ENCODE measurements at regions not wholly inside any gene's neighbourhood (a gene's known extent, or its start where the extent isn't known, plus 50 kb on each side); places are given as distances from the start of the nearest gene placed in this dataset.

GRCh38 chr12:87280356-87280755, 748.8 kb downstream of the C12orf50 start:
- DNase-seq: no peak
- no peaks in the 10 kb centered on the region for H3K4me1 Mint-ChIP-seq
- no peaks in the 10 kb centered on the region for H3K36me3 Mint-ChIP-seq (ENCODE audit: low read depth)
- ChIA-PET CTCF (no interaction called here), POLR2A (no interaction called here)
- no peaks in the 10 kb centered on the region for H3K27me3 Mint-ChIP-seq
- no peak overlapping the region for H3K27ac Mint-ChIP-seq
- H3K9me3 Mint-ChIP-seq: no peaks in the 10 kb centered on the region
- no peak overlapping the region for H3K4me3 Mint-ChIP-seq

- no peaks in the 10 kb centered on the region for H3K27me3 Mint-ChIP-seq
- POLR2A ChIA-PET: no interaction called here
- no peaks in the 10 kb centered on the region for H3K4me1 Mint-ChIP-seq
- DNase-seq: no peak
- H3K9me3 Mint-ChIP-seq: no peaks in the 10 kb centered on the region
- CTCF ChIA-PET: no interaction called here
- H3K4me3 Mint-ChIP-seq: no peak overlapping the region
- H3K27ac Mint-ChIP-seq: no peak overlapping the region
- H3K36me3 Mint-ChIP-seq (ENCODE audit: low read depth): no peaks in the 10 kb centered on the region
Observed at GRCh38 chr12:87274594-87275245, 754.5 kb downstream of the C12orf50 start.

DNA sequence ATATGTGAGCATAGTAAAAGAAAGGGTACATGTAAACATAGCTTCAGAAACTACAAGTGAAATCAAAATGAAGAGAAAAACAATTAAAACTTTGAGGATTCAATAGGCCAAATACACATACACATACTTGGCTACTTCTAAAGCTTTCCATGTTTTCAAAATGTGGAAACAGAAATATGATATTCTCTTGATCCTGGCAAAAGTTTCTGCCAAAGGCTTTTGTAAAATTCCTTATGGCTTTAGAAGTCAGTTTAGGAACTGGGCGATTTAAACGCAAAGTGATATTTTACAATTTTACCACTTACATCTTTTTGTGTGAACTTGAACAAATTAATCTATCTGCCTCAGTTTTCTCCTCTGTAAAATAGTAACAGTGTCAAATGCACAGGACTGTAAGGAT, 756.4 kb downstream of the C12orf50 start:
- Mint-ChIP-seq H3K36me3 (ENCODE audit: low read depth) (no peaks in the 10 kb centered on the region), H3K27ac (no peak overlapping the region), H3K27me3 (no peaks in the 10 kb centered on the region), H3K4me1 (no peaks in the 10 kb centered on the region), H3K9me3 (no peaks in the 10 kb centered on the region), H3K4me3 (no peak overlapping the region)
- ChIA-PET POLR2A (no interaction called here), CTCF (no interaction called here)
- no peak for DNase-seq

- H3K4me3 Mint-ChIP-seq: no peak overlapping the region
- no peaks in the 10 kb centered on the region for H3K36me3 Mint-ChIP-seq (ENCODE audit: low read depth)
- H3K27me3 Mint-ChIP-seq: no peaks in the 10 kb centered on the region
- H3K4me1 Mint-ChIP-seq: no peaks in the 10 kb centered on the region
- CTCF ChIA-PET: no interaction called here
- H3K27ac Mint-ChIP-seq: no peak overlapping the region
- H3K9me3 Mint-ChIP-seq: peaks cover 2% of the 10 kb centered on the region
- no peak for DNase-seq
- POLR2A ChIA-PET: no interaction called here
Observed at GRCh38 chr12:87270919-87271318, 758.3 kb downstream of the C12orf50 start.

GRCh38 chr12:87266305-87266704, 762.9 kb downstream of the C12orf50 start:
- ChIA-PET CTCF (no interaction called here), POLR2A (no interaction called here)
- Mint-ChIP-seq H3K4me1 (no peaks in the 10 kb centered on the region), H3K36me3 (ENCODE audit: low read depth) (no peaks in the 10 kb centered on the region), H3K9me3 (peaks cover 2% of the 10 kb centered on the region), H3K27ac (no peak overlapping the region), H3K27me3 (no peaks in the 10 kb centered on the region), H3K4me3 (no peak overlapping the region)
- no peak for DNase-seq

DNA sequence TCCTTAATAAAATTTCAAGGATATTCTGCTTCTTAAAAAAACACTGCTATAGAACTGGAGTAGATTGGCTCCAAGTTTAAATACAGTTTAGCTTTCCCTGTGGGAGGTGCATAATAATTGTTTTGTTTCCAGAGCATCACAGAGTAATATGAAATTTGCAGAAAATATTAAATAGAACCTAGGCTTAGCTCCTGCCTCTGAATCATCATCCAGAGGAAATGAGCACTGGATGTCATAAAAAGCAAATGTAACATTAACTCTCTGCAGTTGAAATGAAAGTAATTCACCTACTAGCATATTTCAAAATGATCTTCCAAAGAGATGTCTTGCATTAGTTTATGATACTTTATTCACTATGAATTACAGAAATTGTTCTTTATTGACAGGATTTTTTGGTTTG, 769.8 kb downstream of the C12orf50 start:
- Mint-ChIP-seq H3K27me3 (no peaks in the 10 kb centered on the region), H3K27ac (no peak overlapping the region), H3K9me3 (peaks cover 2% of the 10 kb centered on the region), H3K4me1 (no peaks in the 10 kb centered on the region), H3K36me3 (ENCODE audit: low read depth) (no peaks in the 10 kb centered on the region), H3K4me3 (no peak overlapping the region)
- CTCF ChIA-PET: no interaction called here
- POLR2A ChIA-PET: no interaction called here
- no peak for DNase-seq

DNA sequence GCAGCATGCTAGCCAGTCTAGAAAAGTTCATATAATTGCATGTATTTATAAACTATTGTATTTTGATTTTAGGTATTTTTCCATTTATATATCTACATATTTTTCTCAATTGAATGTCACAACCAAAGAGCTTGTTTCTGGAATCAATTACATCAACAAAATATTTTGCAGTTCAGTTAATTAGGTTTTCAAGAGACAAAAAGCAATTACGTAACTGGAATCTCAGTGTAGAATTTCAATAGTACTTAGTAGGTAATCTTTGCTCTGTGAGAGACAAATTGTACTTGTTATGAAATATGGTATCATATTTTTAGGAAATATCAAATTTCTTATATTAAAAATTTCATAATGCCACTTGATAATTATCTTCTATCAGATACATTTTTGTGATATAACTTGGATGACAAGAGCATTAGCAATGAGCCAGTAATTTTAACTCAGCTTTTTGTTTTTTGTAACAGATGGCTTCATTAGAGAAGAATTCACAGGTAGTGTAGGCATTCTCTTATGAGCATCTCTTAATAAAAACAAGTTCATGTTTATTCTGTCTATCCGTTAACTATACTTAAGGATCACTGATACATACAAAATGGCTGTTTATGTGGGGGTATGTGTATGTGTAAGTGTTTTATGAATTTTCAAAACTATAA, 774.7 kb downstream of the C12orf50 start:
- Mint-ChIP-seq H3K4me1 (no peaks in the 10 kb centered on the region), H3K4me3 (no peak overlapping the region), H3K27ac (no peak overlapping the region), H3K27me3 (no peaks in the 10 kb centered on the region), H3K36me3 (ENCODE audit: low read depth) (no peaks in the 10 kb centered on the region), H3K9me3 (peaks cover 7% of the 10 kb centered on the region)
- ChIA-PET POLR2A (no interaction called here), CTCF (no interaction called here)
- no peak for DNase-seq

- ChIA-PET CTCF (no interaction called here), POLR2A (no interaction called here)
- H3K9me3 Mint-ChIP-seq: peaks cover 7% of the 10 kb centered on the region
- no peak overlapping the region for H3K27ac Mint-ChIP-seq
- H3K4me3 Mint-ChIP-seq: no peak overlapping the region
- H3K4me1 Mint-ChIP-seq: no peaks in the 10 kb centered on the region
- H3K27me3 Mint-ChIP-seq: no peaks in the 10 kb centered on the region
- no peaks in the 10 kb centered on the region for H3K36me3 Mint-ChIP-seq (ENCODE audit: low read depth)
- no peak for DNase-seq
Observed at GRCh38 chr12:87253157-87253556, 776.0 kb downstream of the C12orf50 start.

- H3K9me3 Mint-ChIP-seq: no peaks in the 10 kb centered on the region
- POLR2A ChIA-PET: no interaction called here
- CTCF ChIA-PET: no interaction called here
- H3K36me3 Mint-ChIP-seq (ENCODE audit: low read depth): no peaks in the 10 kb centered on the region
- DNase-seq: no peak
- no peaks in the 10 kb centered on the region for H3K27me3 Mint-ChIP-seq
- no peaks in the 10 kb centered on the region for H3K4me1 Mint-ChIP-seq
- H3K4me3 Mint-ChIP-seq: no peak overlapping the region
- no peak overlapping the region for H3K27ac Mint-ChIP-seq
Observed at GRCh38 chr12:87246726-87247125, 782.5 kb downstream of the C12orf50 start.

GRCh38 chr12:87238466-87238865, 790.7 kb downstream of the C12orf50 start:
- ChIA-PET CTCF (no interaction called here), POLR2A (no interaction called here)
- H3K4me1 Mint-ChIP-seq: no peaks in the 10 kb centered on the region
- no peak overlapping the region for H3K27ac Mint-ChIP-seq
- H3K4me3 Mint-ChIP-seq: no peak overlapping the region
- H3K9me3 Mint-ChIP-seq: peaks cover 3% of the 10 kb centered on the region
- no peaks in the 10 kb centered on the region for H3K27me3 Mint-ChIP-seq
- no peak for DNase-seq
- H3K36me3 Mint-ChIP-seq (ENCODE audit: low read depth): no peaks in the 10 kb centered on the region

GRCh38 chr12:87234898-87235297, 794.3 kb downstream of the C12orf50 start:
- ChIA-PET POLR2A (no interaction called here), CTCF (no interaction called here)
- Mint-ChIP-seq H3K9me3 (peaks cover 5% of the 10 kb centered on the region), H3K27ac (no peak overlapping the region), H3K36me3 (ENCODE audit: low read depth) (no peaks in the 10 kb centered on the region), H3K27me3 (no peaks in the 10 kb centered on the region), H3K4me3 (no peak overlapping the region), H3K4me1 (no peaks in the 10 kb centered on the region)
- no peak for DNase-seq

GRCh38 chr12:87233671-87234070, 795.5 kb downstream of the C12orf50 start:
- DNase-seq: no peak
- POLR2A ChIA-PET: no interaction called here
- no peak overlapping the region for H3K4me3 Mint-ChIP-seq
- peaks cover 5% of the 10 kb centered on the region for H3K9me3 Mint-ChIP-seq
- CTCF ChIA-PET: no interaction called here
- H3K27me3 Mint-ChIP-seq: no peaks in the 10 kb centered on the region
- H3K27ac Mint-ChIP-seq: no peak overlapping the region
- H3K4me1 Mint-ChIP-seq: no peaks in the 10 kb centered on the region
- no peaks in the 10 kb centered on the region for H3K36me3 Mint-ChIP-seq (ENCODE audit: low read depth)

DNA sequence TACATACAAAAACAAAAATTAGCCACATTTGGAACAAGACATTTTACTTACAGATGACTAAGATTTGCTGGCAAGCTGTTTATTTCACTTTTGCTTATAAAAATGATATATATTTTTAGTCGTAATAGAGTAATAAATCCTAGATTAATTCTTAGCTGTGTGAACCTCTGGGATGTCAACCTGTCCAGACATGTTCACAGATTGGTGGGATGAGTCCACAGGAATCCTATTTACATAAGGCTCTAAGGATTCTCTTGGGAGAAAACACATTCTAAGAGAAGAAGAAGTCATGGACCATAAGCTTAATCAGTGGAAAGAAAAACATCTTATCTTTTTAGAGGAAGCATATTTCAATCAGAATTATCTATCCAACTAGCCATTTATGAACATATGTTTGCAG, 797.4 kb downstream of the C12orf50 start:
- Mint-ChIP-seq H3K27ac (no peak overlapping the region), H3K4me3 (no peak overlapping the region), H3K9me3 (peaks cover 4% of the 10 kb centered on the region), H3K36me3 (ENCODE audit: low read depth) (no peaks in the 10 kb centered on the region), H3K27me3 (no peaks in the 10 kb centered on the region), H3K4me1 (no peaks in the 10 kb centered on the region)
- ChIA-PET CTCF (no interaction called here), POLR2A (no interaction called here)
- no peak for DNase-seq

DNA sequence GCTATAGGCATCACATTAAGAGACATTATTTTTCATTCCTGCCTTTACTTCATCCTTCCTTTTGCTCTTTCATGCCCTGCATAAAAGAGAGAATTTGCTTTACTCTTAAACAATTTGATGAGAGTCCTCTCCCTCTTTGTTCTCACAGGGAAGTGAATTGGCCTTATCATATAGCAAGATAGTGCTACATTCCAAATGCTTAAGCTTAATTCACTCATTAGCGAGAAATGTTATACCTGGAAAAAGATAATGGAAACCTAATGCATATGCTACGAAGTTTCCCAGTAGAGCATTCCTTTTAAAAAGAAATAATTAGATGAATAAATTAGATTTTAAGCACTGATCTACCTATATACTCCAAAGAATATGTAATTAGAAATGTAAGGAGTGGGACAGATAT, 798.8 kb downstream of the C12orf50 start:
- POLR2A ChIA-PET: no interaction called here
- Mint-ChIP-seq H3K36me3 (ENCODE audit: low read depth) (no peaks in the 10 kb centered on the region), H3K4me3 (no peak overlapping the region)

More for the DNA sequence above, 798.8 kb downstream of the C12orf50 start:
- Mint-ChIP-seq H3K9me3 (peaks cover 2% of the 10 kb centered on the region), H3K27ac (no peak overlapping the region), H3K27me3 (no peaks in the 10 kb centered on the region), H3K4me1 (no peaks in the 10 kb centered on the region)
- CTCF ChIA-PET: no interaction called here
- no peak for DNase-seq

Data from activated CD4-positive, alpha-beta memory T cell treated with anti-CD3 and anti-CD28 coated beads, Interleukin-2, amount 10 ng/mL, durations not matched to agents 7 days and 5 days (primary cell).